ENCODE measurements at regions not wholly inside any gene's neighbourhood (a gene's known extent, or its start where the extent isn't known, plus 50 kb on each side); places are given as distances from the start of the nearest gene placed in this dataset.
"Not testable (repeated sequence)": the region's sequence is repeated elsewhere in the genome, so short reads cannot be mapped to it uniquely, and the experiment has no call there.

DNA sequence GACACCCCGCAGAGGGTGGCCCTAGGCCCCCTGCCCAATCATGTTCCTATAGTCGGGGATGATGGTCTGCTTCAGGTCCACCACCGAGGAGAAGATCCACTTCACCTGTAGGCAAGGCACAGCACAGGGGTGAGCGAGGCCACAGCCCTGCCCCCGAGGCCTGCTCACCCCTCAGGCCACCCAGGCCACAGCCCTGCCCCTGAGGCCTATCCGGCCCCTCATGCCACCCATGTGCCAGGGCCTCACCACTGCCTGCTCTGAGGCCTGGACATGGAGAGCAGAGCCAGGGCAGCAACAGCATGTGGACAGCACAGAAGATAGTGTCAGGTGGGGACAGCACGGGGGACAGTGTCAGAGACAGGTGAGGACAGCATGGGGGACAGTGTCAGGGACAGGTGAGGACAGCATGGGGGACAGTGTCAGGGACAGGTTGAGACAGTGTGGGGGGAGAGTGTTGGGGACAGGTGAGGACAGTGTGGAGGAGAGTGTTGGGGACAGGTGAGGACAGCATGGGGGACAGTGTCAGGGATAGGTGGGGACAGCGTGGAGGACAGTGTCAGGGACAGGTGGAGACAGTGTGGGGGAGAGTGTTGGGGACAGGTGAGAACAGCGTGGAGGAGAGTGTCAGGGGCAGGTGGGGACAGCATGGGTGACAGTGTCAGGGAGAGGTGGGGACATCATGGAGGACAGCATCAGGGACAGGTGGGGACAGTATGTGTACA lies 239.7 kb downstream of the TMEM121 start:
- no peak overlapping the region for H3K4me3 ChIP-seq (ENCODE audit: low read length)
- DNase-seq (ENCODE audit: low read depth): no peak
- TF ChIP-seq, protein P1, sequence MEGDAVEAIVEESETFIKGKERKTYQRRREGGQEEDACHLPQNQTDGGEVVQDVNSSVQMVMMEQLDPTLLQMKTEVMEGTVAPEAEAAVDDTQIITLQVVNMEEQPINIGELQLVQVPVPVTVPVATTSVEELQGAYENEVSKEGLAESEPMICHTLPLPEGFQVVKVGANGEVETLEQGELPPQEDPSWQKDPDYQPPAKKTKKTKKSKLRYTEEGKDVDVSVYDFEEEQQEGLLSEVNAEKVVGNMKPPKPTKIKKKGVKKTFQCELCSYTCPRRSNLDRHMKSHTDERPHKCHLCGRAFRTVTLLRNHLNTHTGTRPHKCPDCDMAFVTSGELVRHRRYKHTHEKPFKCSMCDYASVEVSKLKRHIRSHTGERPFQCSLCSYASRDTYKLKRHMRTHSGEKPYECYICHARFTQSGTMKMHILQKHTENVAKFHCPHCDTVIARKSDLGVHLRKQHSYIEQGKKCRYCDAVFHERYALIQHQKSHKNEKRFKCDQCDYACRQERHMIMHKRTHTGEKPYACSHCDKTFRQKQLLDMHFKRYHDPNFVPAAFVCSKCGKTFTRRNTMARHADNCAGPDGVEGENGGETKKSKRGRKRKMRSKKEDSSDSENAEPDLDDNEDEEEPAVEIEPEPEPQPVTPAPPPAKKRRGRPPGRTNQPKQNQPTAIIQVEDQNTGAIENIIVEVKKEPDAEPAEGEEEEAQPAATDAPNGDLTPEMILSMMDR (conservative IDR thresholded peaks at IDR 0.05; ENCODE audit: low read length): no peak

DNA sequence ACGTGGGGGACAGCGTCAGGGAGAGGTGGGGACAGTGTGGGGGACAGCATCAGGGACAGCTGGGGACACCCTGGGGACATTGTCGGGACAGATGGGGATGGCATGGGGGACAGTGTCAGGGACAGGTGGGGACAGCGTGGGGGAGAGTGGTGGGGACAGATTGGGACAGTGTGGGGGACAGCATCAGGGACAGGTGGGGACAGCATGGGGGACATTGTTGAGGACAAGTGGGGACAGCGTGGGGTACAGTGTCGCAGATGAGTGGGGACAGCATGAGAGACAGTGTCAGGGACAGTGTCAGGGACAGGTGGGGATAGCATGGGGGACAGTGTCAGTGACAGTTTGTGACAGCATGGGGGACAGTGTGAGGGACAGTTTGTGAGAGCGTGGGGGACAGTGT lies 240.9 kb downstream of the TMEM121 start:
- TF ChIP-seq, protein P1 (conservative IDR thresholded peaks at IDR 0.05; ENCODE audit: low read length): no peak
- DNase-seq (ENCODE audit: low read depth): no peak
- H3K4me3 ChIP-seq (ENCODE audit: low read length): no peak overlapping the region

DNA sequence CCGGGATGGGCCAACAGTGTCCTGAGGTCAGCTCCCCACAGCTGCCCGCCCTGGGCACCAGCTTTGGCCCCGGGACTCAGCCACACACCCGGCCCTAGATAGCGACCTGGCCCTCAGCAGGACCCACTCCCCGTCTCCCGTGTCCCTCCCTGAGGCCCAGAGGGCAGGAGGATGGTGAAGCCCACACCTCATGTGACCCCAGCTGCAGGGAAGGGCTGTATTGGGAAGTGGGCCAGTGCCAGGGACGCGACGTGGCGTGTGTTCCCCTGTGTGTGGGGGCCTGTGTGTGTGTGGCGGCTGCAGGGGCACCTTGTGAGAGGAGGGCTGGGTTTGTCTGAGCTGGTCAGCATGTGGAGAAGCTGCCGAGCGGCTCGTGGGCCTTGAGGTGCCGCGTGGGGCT lies 241.7 kb downstream of the TMEM121 start:
- not testable (repeated sequence) for H3K4me3 ChIP-seq (ENCODE audit: low read length); DNase-seq (ENCODE audit: low read depth)

DNA sequence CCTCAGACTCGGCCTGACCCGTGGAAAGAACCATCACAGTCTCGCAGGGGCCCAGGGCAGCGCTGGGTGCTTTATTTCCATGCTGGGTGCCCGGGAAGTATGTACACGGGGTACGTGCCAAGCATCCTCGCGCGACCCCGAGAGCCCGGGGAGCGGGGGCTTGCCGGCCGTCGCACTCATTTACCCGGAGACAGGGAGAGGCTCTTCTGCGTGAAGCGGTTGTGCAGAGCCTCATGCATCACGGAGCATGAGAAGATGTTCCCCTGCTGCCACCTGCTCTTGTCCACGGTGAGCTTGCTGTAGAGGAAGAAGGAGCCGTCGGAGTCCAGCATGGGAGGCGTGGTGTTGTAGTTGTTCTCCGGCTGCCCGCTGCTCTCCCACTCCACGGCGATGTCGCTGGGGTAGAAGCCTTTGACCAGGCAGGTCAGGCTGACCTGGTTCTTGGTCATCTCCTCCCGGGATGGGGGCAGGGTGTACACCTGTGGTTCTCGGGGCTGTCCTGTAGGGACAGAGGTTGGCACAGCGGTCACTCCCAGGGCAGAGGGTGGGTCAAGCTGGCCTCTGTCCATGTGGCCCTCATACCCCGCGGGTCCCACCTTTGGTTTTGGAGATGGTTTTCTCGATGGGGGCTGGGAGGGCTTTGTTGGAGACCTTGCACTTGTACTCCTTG lies 242.8 kb downstream of the TMEM121 start:
- not testable (repeated sequence) for H3K4me3 ChIP-seq (ENCODE audit: low read length); DNase-seq (ENCODE audit: low read depth)

DNA sequence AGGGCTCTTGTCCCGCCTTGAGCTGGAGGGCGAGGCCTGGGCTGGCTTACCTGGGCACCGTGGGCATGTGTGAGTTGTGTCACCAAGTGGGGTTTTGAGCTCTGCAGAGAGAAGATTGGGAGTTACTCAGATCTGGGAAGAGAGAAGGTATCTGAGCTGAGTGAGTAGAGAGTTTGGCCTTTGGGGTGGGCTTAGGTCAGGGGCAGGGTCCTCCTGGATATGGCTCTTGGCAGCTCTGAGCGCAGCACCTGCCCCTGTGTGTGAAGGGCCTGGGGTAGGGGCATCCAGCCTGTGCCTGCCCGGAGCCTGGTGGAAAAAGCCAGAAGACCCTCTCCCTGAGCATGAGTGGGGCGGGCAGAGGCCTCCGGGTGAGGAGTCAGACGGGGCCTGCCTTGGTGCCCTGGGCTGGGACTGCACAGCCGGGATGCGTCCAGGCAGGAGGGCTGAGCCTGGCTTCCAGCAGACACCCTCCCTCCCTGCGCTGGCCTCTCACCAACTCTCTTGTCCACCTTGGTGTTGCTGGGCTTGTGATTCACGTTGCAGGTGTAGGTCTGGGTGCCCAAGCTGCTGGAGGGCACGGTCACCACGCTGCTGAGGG lies 244.3 kb downstream of the TMEM121 start:
- H3K4me3 ChIP-seq (ENCODE audit: low read length); DNase-seq (ENCODE audit: low read depth): not testable (repeated sequence)

DNA sequence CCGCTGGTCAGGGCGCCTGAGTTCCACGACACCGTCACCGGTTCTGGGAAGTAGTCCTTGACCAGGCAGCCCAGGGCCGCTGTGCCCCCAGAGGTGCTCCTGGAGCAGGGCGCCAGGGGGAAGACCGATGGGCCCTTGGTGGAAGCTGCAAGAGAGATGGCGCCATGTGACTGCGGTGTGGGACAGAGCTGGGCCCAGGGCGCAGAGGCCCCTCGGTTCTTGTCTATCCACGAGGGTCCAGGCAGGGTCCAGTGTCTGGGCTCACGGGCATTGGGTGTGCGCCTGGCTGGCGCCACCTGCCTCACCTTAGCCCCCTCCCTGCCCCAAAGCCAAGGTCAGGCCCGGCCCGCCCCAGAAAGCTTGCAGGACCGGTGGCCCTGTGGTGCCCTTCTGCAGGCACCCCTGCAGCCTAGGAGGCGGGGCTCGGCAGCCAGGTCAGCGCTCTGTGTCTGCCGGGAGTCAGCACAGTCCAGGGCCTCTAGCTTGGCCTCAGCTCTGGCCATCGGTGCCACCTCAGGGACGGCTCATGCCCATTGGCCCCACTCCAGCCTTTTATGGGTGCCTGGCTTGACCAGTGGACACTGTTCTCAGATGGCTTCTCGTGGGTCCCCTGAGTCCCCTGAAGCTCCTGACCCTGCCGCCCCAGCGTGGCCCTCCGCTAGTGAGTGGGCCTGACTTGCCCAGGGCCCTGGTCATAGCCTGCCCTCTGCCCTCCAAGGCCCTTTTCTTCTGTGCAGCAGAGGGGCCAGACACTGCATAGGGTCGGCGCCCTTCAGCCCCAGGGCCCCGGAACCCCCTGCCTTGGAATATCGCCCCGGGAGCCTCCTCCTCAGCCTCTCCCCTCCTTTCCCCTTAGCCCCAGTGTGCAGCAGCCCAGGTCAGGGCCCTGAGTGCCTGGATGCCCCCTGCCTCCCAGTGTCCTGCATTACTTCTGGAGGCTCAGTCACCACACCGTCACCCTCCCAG lies 245.2 kb downstream of the TMEM121 start:
- not testable (repeated sequence) for DNase-seq (ENCODE audit: low read depth); H3K4me3 ChIP-seq (ENCODE audit: low read length)

DNA sequence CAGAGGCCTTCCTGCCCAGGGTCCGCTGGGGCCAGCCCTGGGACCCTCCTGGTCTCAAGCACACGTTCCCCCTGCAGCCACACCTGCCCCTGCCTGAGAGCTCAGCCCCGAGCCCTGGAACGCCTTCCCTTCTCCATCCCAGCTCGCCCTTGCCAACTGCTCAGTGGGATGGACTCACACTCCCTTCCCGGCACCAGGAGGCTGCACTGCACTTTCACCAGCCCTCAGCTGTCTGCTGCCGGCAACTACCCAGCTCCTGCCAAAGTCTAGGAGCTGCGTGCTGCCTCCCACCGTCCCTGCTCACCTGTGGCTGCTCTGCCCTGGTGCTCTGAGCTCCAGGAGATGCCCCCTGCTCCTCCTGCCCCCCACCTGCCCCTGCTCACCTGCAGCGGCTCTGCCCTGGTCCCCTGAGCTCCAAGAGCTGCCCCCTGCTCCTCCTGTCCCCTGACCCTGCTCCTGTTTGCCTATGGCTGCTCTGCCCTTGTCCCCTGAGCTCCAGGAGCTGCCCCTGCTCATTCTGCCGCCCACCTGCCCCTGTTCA lies 246.4 kb downstream of the TMEM121 start:
- DNase-seq (ENCODE audit: low read depth); H3K4me3 ChIP-seq (ENCODE audit: low read length): not testable (repeated sequence)

DNA sequence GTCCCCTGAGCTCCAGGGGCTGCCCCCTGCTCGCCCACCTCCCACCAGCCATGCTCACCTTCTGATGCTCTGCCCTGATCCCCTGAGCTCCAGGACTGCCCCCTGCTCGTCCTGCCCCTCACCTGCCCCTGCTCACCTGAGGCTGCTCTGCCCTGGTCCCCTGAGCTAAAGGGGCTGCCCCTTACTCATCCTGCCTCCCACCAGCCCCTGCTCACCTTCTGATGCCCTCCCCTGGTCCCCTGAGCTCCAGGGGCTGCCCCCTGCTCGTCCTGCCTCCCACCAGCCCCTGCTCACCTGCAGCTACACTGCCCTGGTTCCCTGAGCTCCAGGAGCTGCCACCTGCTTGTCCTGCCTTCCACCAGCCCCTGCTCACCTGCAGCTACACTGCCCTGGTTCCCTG lies 247.2 kb downstream of the TMEM121 start:
- no peak for DNase-seq (ENCODE audit: low read depth)
- H3K4me3 ChIP-seq (ENCODE audit: low read length): no peak overlapping the region
- TF ChIP-seq, protein P1 (conservative IDR thresholded peaks at IDR 0.05; ENCODE audit: low read length): no peak

DNA sequence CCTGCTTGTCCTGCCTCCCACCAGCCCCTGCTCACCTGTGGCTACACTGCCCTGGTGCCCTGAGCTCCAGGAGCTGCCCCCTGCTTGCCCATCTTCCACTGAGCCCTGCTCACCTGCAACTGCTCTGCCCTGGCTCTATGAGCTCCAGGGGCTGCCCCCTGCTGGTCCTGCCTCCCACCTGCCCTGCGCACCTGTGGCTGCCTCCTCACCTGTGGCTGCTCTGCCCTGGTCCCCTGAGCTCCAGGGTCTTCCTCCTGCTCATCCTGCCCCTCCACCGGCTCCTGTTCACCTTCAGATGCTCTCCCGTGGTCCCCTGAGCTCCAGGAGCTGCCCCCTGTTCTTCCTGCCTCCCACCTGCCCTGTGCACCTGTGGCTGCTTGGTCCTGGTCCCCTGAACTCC lies 247.6 kb downstream of the TMEM121 start:
- no peak overlapping the region for H3K4me3 ChIP-seq (ENCODE audit: low read length)
- DNase-seq (ENCODE audit: low read depth): no peak
- TF ChIP-seq, protein P1 (conservative IDR thresholded peaks at IDR 0.05; ENCODE audit: low read length): no peak

DNA sequence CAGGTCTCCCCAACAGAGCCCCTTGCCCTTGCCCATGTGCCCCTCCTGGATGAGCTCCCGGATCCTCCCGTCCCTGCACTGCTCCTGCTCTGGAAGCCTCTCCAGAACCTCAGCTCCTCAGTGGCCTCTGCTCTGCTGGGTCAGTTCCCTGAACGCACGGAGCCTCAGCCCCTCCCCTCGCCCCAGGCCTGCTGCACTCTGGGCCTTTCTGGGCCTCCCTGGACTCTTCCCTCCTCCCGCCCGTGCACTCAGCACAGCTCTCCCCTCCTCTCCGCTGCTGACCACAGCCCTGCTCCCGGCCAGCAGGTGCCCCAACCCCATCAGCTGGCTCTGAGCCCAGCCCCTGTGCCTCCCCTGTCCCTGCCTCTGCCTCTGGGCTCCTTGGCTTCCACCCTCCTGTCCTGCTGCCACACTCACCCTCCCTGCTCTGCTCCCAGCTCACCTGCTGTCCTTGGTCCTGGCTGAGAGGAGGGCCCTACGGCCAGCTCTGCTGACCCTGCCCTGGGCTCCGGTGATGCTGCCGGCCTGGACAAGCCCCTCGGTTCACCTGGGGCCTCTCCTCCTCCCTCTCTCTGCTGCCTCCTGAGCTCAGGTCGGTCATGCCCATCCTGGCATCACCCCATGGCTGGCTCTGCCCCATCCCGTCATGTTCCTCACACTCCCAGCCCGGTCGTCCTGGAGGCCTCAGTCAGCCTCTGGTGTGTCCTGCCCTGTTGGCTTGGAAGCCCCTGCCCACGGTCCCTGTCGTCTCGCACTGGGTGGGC lies 248.4 kb downstream of the TMEM121 start:
- not testable (repeated sequence) for DNase-seq (ENCODE audit: low read depth); H3K4me3 ChIP-seq (ENCODE audit: low read length)

DNA sequence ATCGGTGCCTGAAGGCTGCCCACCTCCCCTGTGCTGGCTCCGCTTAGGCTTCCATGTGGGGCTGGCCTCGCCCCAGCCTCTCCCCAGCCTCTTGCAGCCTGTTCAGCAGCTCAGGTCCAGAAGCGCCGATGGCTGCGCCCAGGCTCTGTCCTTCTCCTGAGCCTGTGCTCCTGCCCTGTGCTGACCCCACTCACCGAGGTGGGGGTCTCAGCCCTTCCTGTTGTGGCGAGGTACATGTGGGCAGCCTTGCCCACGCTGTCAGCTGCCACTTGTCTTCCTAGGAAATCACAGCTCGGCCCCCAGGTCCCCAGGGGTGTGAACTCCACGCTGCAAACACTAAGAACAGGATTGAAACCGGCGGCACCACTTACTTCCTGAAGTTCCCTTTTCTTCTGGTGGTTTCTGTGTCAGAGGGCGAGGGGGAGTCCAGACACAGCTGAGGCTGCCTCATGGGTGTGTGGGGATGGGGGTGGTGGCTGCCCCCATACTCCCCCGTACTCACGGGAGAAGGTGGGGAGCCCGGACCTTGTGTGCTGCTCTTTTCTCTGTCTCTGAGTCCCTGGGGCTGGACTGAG lies 249.1 kb downstream of the TMEM121 start:
- DNase-seq (ENCODE audit: low read depth); H3K4me3 ChIP-seq (ENCODE audit: low read length): not testable (repeated sequence)

DNA sequence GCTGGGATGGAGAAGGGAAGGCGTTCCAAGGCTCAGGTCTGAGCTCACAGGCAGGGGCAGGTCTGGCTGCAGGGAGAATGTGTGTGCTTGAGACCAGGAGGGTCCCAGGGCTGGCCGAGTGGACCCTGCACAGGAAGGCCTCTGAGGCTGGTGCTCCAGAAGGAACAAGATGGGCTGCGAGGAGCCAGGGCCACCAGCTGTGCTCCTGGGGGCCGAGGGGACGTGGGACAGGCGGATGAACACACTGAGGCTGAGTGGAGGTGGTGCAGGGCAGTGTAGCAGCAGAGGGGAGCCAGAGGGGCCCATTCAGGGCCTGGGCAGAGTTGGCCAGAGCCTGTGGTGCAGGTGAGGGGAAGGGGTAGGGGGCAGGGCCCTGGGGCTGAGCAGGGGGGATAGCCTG lies 249.7 kb downstream of the TMEM121 start:
- not testable (repeated sequence) for H3K4me3 ChIP-seq (ENCODE audit: low read length); DNase-seq (ENCODE audit: low read depth)
